IPS-18a (cell line): ENCODE measurements at regions not wholly inside any gene's neighbourhood (a gene's known extent, or its start where the extent isn't known, plus 50 kb on each side); places are given as distances from the start of the nearest gene placed in this dataset.

ENCODE experiments used
- H3K27ac ChIP-seq: one replicate; pipeline ENCODE4 v1.5.1; 2013; ENCODE audit warnings: low read length
- H3K27me3 ChIP-seq: one replicate; pipeline ENCODE4 v1.6.1; 2013; ENCODE audit warnings: mild to moderate bottlenecking, low read length; ENCODE audit not compliant: control insufficient read depth, insufficient read depth
- H3K36me3 ChIP-seq: one replicate; pipeline ENCODE4 v1.6.1; 2013; ENCODE audit warnings: low read depth, low read length; ENCODE audit not compliant: control insufficient read depth
- H3K4me1 ChIP-seq: one replicate; pipeline ENCODE4 v1.6.1; 2013; ENCODE audit warnings: low read depth, low read length; ENCODE audit not compliant: control insufficient read depth
- H3K4me3 ChIP-seq: one replicate; pipeline ENCODE4 v1.5.1; 2013; ENCODE audit warnings: low read length
- H3K9ac ChIP-seq: one replicate; pipeline ENCODE4 v1.6.1; 2013; ENCODE audit warnings: mild to moderate bottlenecking, low read length, moderate library complexity
- H3K9me3 ChIP-seq: one replicate; pipeline ENCODE4 v1.6.1; 2013; ENCODE audit warnings: low read depth, low read length; ENCODE audit not compliant: control insufficient read depth

DNA sequence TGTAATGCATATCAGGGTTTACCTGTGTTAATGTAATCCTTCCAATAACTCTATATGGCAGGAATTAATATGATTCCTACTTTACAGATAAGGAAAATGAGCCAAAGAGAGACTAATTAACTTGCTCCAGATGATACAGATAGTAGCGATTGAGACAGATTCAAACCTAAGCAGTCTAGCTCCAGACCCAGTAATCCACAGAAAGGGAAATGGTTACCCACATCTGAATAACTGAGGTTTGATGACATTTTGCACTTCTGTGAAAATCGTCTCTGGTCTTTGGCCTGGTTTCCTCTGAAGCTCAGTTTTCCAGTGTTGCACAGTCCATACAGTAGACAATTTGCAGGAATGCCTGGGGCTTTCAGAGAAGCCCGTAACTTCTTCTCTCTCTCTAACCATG, 177.1 kb upstream of the UMPS start:
- Histone ChIP-seq H3K9ac (no peak overlapping the region), H3K27ac (no peak overlapping the region), H3K4me3 (no peak overlapping the region), H3K4me1 (peaks cover 6% of the 10 kb centered on the region), H3K36me3 (no peaks in the 10 kb centered on the region), H3K9me3 (no peaks in the 10 kb centered on the region), H3K27me3 (peaks cover 7% of the 10 kb centered on the region)

GRCh38 chr3:124556636-124557035, 173.6 kb upstream of the UMPS start:
- H3K27me3 ChIP-seq, result no peaks in the 10 kb centered on the region
- H3K9me3 ChIP-seq, result no peaks in the 10 kb centered on the region
- H3K4me1 ChIP-seq, result peaks cover 6% of the 10 kb centered on the region
- H3K36me3 ChIP-seq, result no peaks in the 10 kb centered on the region
- no peak overlapping the region for H3K27ac ChIP-seq
- H3K9ac ChIP-seq, result no peak overlapping the region
- no peak overlapping the region for H3K4me3 ChIP-seq

DNA sequence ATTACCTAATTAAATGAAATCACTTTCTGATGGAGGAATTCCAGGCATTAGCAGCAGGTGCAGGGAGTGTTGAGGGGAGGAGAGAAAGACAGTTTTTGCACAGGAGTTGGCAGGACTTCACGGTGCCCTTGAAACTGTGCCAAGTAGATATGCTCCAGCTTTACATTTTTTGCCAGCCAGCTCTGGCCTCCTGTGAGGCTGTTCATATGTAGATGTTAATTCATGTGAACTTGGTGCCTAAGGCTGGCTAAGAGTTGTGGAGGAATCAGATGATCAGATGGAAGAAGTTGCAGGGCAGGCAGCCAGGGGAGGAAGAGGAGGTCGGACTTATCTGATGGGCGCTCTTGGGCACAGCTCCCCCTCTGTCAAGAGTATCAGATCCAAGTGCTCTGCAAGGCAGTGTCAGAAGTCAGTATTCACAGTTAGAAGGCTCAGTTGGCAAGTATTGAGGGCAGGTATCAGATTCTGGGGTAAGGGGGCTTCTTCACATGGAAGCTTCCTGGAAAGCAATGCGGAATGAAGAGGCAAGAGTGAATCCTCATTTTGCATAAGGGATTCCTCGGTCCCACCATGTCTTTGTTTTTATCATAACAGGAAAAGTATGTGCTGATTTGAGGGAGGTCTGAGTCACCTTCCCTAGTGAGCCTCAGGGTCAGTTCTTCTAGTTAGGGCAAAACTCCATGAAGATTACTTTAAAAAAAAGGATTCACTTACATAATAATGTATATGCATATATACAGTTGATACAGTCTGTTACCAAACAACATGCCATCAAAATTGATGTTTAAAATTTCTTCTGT, 172.6 kb upstream of the UMPS start:
- H3K36me3 ChIP-seq, result no peaks in the 10 kb centered on the region
- H3K4me1 ChIP-seq, result peaks cover 6% of the 10 kb centered on the region
- H3K27me3 ChIP-seq, result no peaks in the 10 kb centered on the region
- no peak overlapping the region for H3K4me3 ChIP-seq
- no peak overlapping the region for H3K27ac ChIP-seq
- H3K9me3 ChIP-seq, result no peaks in the 10 kb centered on the region
- H3K9ac ChIP-seq, result no peak overlapping the region

GRCh38 chr3:124558991-124559845, 171.0 kb upstream of the UMPS start:
- H3K27me3 ChIP-seq, result no peaks in the 10 kb centered on the region
- no peak overlapping the region for H3K4me3 ChIP-seq
- peaks cover 6% of the 10 kb centered on the region for H3K4me1 ChIP-seq
- no peaks in the 10 kb centered on the region for H3K36me3 ChIP-seq
- no peak overlapping the region for H3K27ac ChIP-seq
- H3K9me3 ChIP-seq, result no peaks in the 10 kb centered on the region
- H3K9ac ChIP-seq, result no peak overlapping the region

GRCh38 chr3:124559846-124560574, 170.2 kb upstream of the UMPS start:
- Histone ChIP-seq H3K9ac (no peak overlapping the region), H3K36me3 (no peaks in the 10 kb centered on the region), H3K4me1 (peaks cover 7% of the 10 kb centered on the region), H3K27ac (no peak overlapping the region), H3K4me3 (no peak overlapping the region), H3K9me3 (no peaks in the 10 kb centered on the region), H3K27me3 (no peaks in the 10 kb centered on the region)

DNA sequence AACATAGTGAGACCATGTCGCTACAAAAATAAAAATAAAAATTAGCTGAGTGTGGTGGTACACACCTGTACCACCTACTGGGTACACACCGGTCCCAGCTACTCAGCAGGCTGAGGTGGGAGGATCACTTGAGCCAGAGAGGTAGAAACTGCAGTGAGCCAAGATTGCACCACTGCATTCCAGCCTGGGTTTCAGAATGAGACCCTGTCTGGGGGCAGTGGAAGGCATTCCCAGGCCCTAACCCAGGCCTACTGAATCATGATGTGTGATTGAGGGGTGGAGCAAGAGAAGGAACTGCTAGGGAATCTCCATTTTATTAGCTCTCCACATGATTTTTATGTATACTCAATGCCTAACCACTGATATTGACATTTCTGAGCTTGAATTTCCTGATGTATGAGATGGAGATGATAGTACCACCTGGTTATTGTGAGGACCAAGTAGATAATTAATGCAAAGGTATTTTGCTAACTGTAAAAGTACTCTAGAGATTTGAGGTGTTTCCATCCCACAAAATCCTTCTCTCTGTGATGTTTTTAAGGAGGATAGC, 169.5 kb upstream of the UMPS start:
- Histone ChIP-seq H3K9me3 (no peaks in the 10 kb centered on the region), H3K27ac (no peak overlapping the region), H3K4me3 (no peak overlapping the region), H3K27me3 (no peaks in the 10 kb centered on the region), H3K36me3 (no peaks in the 10 kb centered on the region), H3K9ac (no peak overlapping the region), H3K4me1 (peaks cover 11% of the 10 kb centered on the region)

DNA sequence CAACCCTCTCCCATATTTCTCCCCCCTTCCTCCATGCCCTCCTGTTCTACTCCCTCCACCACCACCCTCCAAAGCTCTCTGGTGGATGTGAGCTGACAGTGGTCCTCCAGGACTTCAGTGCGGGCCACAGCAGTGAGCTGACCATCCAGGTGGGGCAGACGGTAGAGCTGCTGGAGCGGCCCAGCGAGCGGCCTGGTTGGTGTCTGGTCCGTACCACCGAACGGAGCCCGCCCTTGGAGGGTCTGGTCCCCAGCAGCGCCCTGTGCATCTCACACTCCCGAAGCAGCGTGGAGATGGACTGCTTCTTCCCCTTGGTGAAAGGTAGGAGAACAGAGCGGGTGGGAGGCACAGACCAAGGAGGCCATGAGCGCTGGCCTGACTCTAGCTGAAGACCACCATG, 167.5 kb upstream of the UMPS start:
- H3K9ac ChIP-seq, result no peak overlapping the region
- no peaks in the 10 kb centered on the region for H3K9me3 ChIP-seq
- H3K4me3 ChIP-seq, result no peak overlapping the region
- H3K27ac ChIP-seq, result no peak overlapping the region
- H3K27me3 ChIP-seq, result no peaks in the 10 kb centered on the region
- H3K4me1 ChIP-seq, result peaks cover 6% of the 10 kb centered on the region
- no peaks in the 10 kb centered on the region for H3K36me3 ChIP-seq

DNA sequence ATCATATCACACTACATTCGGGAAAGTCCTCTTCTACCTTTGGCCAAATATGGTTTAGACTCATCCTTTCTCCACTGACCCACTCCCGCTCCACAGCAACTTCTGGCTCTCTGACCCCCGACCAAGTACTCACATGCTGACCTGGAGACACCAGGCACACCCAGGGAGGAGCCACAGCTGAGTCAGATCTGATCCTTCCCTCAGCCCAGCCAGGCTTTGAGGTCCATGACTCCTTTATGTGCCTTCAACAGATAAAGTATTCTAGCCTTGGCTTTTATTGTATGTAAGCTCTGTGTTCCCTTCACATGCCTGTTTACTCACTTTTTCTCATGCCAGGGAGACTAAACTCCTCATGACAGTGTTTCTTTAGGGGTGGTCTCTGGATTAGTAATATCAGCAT, 166.9 kb upstream of the UMPS start:
- Histone ChIP-seq H3K9ac (no peak overlapping the region), H3K27me3 (no peaks in the 10 kb centered on the region), H3K9me3 (no peaks in the 10 kb centered on the region), H3K36me3 (no peaks in the 10 kb centered on the region), H3K4me3 (no peak overlapping the region), H3K4me1 (peaks cover 4% of the 10 kb centered on the region), H3K27ac (no peak overlapping the region)

- Histone ChIP-seq H3K4me3 (no peak overlapping the region), H3K27me3 (no peaks in the 10 kb centered on the region)
Measured at GRCh38 chr3:124565013-124565412, 165.2 kb upstream of the UMPS start.

DNA sequence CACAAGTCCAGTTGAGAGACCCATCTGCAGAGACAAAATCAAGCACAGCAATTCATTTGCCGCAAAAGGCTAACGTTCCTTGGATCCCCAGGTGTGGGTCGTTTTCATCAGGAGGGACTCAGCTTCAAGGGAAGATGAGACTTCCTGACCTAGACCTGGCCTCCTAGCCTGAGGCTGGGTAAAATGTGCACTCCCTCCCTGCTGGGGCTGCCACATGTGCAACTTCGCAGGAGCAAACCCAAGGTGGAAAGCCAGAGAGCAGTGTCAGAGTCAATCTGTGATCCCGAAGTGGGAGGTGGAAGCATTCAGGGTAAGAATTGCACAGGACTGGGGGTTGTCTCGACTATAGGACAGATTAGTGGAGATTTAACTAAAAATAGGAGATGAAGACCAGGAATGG, 164.7 kb upstream of the UMPS start:
- H3K27ac ChIP-seq, result no peak overlapping the region
- no peak overlapping the region for H3K9ac ChIP-seq
- H3K9me3 ChIP-seq, result no peaks in the 10 kb centered on the region

More at GRCh38 chr3:124565013-124565412, 165.2 kb upstream of the UMPS start:
- no peak overlapping the region for H3K9ac ChIP-seq
- H3K4me1 ChIP-seq, result peaks cover 4% of the 10 kb centered on the region
- no peak overlapping the region for H3K27ac ChIP-seq
- no peaks in the 10 kb centered on the region for H3K9me3 ChIP-seq
- no peaks in the 10 kb centered on the region for H3K36me3 ChIP-seq

DNA sequence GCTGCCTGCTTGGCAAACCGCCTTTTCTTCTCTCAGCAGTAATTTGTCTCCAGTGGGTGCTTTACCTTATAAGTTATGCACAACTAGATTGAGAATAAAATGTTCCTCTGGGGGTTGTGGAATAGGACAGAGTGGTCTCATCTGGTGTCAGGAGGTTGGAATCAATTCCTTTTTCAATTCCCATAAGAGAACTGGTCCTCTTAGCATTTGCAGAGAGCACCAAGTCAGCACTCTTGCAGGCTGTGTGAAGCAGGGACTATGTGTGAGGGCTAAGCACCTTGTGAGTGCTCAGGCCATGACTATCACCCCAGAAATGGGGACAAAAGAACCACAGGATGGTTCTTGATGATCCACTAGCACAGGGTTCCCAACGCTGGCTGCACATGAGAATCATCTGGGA, 163.6 kb upstream of the UMPS start:
- Histone ChIP-seq H3K27ac (no peak overlapping the region), H3K36me3 (no peaks in the 10 kb centered on the region), H3K4me1 (peaks cover 4% of the 10 kb centered on the region), H3K4me3 (no peak overlapping the region), H3K9ac (no peak overlapping the region), H3K27me3 (no peaks in the 10 kb centered on the region), H3K9me3 (no peaks in the 10 kb centered on the region)

More for the DNA sequence above, 164.7 kb upstream of the UMPS start:
- Histone ChIP-seq H3K36me3 (no peaks in the 10 kb centered on the region), H3K4me3 (no peak overlapping the region), H3K27me3 (no peaks in the 10 kb centered on the region), H3K4me1 (peaks cover 4% of the 10 kb centered on the region)
